Stimulated activated CD4-positive, alpha-beta T cell treated with anti-CD3 and anti-CD28 coated beads, Interleukin-12 subunit alpha, Interleukin-12 subunit beta, amount 100 ng/mL, for 4 hours (primary cell): ENCODE measurements at regions not wholly inside any gene's neighbourhood (a gene's known extent, or its start where the extent isn't known, plus 50 kb on each side); places are given as distances from the start of the nearest gene placed in this dataset.

Source experiments
- DNase-seq: peaks from one replicate; pipeline ENCODE4 v3.0.0-alpha.2; 2020

GRCh38 chr18:78399992-78400503 is 579.6 kb upstream of the SALL3 start:
- DNase-seq = no peak

GRCh38 chr18:78402440-78402839 is 577.2 kb upstream of the SALL3 start:
- no peak for DNase-seq

DNA sequence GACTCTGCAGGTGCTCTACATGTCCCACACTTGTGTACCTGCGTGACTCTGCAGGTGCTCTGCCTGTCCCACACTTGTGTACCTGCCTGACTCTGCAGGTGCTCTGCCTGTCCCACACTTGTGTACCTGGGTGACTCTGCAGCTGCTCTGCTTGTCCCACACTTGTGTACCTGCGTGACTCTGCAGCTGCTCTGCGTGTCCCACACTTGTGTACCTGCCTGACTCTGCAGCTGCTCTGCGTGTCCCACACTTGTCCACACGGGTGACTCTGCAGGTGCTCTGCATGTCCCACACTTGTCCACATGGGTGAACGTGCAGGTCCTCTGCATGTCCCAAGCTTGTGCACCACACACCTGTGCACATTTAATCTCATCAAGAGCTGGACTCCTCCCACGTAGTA is 576.7 kb upstream of the SALL3 start:
- DNase-seq = no peak

GRCh38 chr18:78403371-78403770 is 576.2 kb upstream of the SALL3 start:
- DNase-seq = no peak

- no peak for DNase-seq
Observed at GRCh38 chr18:78405763-78406162, 573.9 kb upstream of the SALL3 start.

GRCh38 chr18:78406743-78407465 is 572.7 kb upstream of the SALL3 start:
- no peak for DNase-seq

DNA sequence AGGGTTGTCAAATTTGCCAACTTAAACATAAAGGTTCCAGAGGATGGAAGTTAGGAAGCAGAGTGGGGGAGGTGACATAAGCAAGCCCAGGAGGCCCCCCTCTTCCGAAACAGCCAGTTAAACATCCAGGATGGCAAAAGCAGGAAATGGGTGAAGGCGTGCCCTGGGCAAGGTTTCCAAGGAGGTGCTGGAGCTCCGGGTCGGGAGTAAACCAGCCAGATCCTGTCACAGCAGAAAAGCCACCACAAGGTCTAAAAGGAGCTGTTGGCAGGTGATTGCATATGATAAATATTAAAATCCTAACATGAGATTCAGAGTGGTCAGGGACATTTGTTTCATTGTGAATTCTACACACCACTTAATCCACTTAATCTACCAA is 572.2 kb upstream of the SALL3 start:
- no peak for DNase-seq

DNA sequence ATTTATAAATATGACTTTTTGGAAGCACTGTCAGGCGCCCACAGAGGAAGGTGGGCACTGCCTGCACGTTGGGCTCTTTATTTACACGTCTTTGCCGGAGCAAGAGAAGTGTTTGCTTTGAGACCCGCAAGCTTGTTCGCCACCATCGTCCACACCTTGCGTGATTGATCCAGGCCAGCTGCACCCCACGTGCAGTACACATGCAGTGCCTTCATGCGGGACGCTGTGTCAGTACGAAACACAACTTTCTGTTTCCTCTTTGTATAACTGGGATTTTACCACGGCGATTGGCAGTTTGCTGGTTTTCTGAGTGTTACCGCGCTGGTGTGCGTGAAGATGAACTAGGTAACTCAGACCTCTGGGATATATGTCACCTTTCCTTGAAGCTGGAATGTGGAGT is 571.0 kb upstream of the SALL3 start:
- no peak for DNase-seq

DNA sequence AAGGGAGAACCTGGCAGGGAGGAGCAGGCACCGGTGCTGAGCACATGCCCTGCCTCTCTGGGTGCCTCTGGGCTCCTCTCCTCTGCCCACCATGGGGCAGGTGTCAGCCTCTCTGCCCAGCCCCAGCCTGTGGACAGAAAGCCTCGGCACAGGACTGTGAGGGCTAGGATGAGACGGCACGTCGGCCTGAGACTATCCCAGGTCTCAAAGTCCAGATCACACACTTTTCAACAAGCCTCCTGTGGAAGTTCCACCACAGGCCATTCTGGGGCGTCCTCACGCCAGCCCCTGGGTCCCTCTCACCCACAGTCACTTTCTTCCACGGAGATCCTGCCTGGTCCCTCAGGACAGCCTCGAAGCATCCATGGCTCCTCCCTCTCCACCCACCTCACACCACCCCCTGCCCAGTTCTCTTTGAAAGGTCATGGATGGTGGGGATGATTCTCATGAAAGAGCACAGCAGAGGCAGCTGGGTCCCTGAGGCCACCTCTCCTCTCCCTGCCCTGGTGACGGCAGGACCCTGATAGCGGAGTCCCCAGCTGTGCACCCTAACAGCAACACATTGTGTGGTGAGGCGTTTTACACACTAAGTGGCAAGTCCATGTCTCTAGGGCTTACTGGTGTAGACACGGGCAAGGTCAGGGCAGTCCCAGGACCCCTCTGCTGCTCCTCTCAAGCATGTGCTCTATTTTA is 569.4 kb upstream of the SALL3 start:
- DNase-seq = no peak

GRCh38 chr18:78411539-78411938 is 568.1 kb upstream of the SALL3 start:
- no peak for DNase-seq

- DNase-seq = no peak
Observed at GRCh38 chr18:78414302-78414701, 565.3 kb upstream of the SALL3 start.

DNA sequence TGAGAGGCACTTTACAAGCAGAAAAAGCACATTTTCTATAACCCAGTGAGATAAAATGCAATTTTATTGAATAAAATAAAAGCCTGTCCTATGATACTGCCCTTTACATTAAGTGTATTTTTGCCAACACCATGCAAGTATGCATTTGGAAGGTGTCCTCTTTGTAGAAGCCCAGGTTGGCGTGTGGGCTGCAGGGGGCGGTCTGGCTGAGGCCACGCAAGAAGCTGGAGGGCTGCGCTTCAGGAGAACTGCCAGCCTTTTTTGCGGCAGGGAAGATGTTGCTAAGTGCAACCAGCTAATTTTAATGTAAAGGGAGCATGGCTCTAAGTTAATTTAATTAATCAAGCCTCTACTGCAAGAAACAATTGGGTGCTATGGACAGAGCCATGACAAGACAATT is 562.8 kb upstream of the SALL3 start:
- no peak for DNase-seq

GRCh38 chr18:78418379-78418778 is 561.2 kb upstream of the SALL3 start:
- DNase-seq = no peak

DNA sequence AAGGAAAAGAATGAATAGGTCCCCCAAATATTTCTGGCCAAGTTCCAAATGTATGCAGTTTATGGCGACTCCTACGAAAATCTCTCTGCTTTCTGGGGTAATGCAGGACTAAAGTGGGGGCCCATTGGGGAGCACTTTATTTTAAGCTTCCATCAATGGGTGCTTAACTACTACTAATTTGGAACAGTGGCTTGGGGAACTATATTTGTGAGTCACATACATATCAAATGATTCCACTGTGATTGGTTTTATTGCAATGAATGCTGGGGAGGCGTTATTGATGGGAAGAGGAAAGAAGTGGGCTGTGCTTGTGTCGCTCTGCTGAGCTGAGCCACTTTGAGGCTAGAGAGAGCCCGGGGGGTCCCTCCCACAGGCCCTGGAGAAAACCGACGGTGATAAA is 560.4 kb upstream of the SALL3 start:
- no peak for DNase-seq

DNA sequence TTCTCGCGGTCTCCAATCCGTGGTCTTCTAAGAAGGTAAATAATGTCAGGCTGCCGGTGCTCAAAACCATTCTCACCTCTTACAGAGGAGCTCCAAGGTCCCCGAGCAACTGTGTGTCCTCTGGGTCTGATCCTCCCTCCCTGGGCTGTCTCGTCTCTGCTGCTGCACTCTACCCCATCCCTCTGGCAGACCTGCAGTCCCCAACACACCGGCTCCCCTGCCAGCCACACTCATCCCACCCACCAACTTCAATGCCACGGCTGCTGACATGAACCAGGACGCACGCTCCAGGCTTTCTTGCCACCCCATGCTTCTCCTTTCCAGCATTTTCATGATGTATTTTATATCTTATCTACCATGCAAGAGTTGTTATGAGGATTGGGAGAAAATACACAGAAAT is 559.5 kb upstream of the SALL3 start:
- DNase-seq = no peak

DNA sequence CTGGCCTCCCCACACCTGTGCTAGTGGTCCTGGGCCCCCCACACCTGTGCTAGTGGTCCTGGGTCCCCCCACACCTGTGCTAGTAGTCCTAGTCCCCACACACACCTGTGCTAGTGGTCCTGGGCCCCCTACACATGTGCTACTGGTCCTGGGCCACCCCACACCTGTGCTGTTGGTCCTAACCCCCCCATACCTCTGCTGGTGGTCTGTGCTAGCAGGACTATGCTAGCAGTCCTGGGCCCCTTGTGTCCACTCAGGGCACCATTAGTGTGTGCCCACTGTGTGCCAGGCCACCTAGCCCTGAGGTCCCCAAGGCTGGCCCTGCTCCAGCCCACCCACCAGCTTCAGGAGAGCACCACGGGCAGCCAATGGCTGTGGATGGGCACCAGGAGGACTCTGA is 558.2 kb upstream of the SALL3 start:
- DNase-seq = no peak

GRCh38 chr18:78422336-78422735 is 557.3 kb upstream of the SALL3 start:
- no peak for DNase-seq

GRCh38 chr18:78423811-78424210 is 555.8 kb upstream of the SALL3 start:
- no peak for DNase-seq

- no peak for DNase-seq
Observed at GRCh38 chr18:78424403-78425018, 555.1 kb upstream of the SALL3 start.

DNA sequence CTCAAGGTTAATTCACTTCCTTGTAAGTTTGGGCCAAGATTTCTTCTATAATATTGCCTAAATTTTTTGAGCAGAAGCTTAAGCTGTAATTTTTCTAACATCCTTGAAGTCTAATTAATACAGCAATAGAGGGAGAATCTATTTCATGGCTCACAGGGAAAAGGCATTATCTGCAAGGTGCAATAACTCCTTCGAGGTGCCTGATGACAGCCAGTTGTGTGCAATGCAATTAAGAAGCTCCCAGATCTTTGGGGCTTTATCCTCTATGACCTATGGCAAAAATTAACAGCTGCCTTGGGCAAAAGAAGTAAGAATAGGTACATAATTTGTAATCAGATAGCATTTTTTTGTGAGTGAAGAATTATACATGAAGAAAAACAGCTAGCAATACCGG is 554.6 kb upstream of the SALL3 start:
- DNase-seq = no peak

DNA sequence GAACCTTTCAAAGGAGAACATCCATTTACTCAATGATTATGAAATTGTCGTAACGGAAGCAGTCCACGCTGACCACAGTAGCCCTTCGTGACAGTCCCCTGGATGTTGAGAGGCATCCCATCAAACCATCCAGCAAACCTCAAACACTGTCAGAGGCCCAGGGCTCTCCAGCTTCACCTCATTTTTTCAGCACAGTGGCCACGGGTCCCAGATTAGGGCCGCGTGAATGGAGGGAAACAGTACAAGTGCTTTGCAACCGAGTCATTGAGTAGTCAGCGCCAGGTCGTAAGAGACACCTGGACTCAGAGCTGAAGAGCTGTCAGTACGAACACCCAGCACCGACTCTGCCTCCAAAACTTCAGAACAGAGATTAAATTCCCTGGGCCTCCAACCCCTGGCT is 552.5 kb upstream of the SALL3 start:
- no peak for DNase-seq

DNA sequence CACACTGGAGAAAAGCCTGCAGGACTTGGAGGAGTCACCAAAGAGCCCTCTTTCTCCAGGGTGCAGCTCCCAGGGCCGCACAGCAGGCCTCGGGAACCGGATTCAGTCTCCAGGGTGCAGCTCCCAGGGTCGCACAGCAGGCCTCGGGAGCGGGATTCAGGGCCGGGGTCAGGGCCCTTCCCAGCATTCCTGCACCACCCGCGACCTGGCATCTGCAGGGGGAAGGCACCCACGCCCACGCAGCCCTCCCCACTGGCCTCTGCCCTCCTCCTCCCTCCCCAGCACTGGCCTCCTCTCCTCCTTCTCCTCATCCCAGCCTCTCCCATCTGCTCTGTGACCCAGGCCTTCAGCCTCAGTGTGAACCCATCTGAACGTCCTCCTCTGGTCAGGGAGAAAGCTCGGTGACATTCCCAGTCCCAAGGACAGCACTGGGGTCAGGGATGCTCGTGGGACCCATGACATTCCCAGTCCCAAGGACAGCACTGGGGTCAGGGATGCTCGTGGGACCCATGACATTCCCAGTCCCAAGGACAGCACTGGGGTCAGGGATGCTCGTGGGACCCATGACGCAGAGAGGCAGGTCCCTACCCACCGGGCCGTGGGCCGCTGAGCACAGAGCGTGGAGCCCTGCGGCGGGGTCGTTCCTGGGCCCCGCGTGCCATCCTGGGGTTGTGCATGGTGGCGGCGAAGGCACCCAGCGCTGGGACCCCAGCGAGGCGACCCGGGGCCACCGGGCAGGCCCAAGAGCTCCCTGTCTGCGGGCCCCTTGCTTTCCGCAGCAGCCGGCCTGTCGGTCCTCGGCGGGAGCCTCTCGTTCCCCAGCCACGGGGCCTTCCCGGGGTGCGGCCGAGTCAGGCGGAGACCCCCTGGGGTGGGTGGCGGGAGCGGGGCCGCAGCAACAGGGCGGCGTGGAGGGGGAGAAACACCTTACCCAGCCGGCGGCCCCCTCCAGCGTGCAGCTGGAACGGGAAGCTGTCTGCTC is 550.2 kb upstream of the SALL3 start:
- no peak for DNase-seq
